IPS-18c (cell line): ENCODE measurements at regions not wholly inside any gene's neighbourhood (a gene's known extent, or its start where the extent isn't known, plus 50 kb on each side); places are given as distances from the start of the nearest gene placed in this dataset.
"Not testable (repeated sequence)": the region's sequence is repeated elsewhere in the genome, so short reads cannot be mapped to it uniquely, and the experiment has no call there.

ENCODE experiments used
- H3K4me3 ChIP-seq: 2 replicates; pipeline ENCODE4 v1.7.0; 2013; ENCODE audit warnings: low read depth, mild to moderate bottlenecking, low read length, moderate library complexity; ENCODE audit not compliant: insufficient read depth
- H3K9me3 ChIP-seq: one replicate; pipeline ENCODE4 v1.6.1; 2013; ENCODE audit warnings: mild to moderate bottlenecking, low read length, moderate library complexity; ENCODE audit not compliant: control insufficient read depth, insufficient read depth

- H3K9me3 ChIP-seq, H3K4me3 ChIP-seq: not testable (repeated sequence)
Observed at GRCh38 chr1:222470252-222470805, 77.6 kb downstream of the HHIPL2 start.

GRCh38 chr1:222466150-222466865 is 81.6 kb downstream of the HHIPL2 start:
- no peak overlapping the region for H3K4me3 ChIP-seq

DNA sequence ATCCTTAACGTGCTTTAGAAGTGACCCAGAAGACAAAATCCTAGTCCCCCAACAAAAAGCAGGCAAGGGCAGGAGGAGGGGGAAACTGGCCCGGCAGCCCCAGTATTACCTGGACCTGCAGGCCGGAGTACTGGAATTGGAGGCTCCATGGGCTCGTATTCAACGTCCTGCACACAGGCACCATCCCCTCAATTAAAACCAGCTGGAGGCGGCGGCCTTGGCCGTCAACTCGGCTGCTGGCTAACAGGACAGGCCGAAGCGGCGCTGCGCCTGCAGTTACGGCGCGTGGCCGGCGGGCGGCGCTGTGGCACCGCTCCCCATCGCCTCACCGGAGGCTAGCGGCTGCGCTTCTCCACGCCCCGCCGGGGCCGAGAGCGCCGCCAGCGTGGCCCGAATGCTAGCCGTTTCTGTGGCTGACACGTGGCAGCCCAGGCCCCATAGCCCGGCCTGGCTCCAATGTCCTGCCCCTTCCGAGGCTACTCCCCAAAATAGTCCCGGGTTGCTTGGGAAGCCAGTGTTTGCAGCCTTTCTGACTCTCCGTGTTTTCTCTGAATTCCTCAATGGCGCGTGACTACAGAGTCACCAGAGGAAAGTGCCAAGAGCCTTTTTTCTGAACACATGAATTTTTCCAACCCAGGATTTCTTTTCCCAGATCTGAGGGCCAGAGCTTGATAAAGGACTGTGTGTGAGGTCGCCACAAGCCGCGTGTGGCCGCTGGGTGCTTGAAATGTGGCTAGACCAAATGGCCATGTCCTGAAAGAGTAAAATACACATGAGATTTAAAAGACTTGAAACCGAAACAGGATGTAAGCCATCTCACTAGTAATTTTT is 82.5 kb downstream of the HHIPL2 start:
- Histone ChIP-seq H3K4me3 (peak overlapping the region; percentile 68), H3K9me3 (peaks cover 2% of the 10 kb centered on the region)

More at GRCh38 chr1:222466150-222466865, 81.6 kb downstream of the HHIPL2 start:
- H3K9me3 ChIP-seq, result peaks cover 2% of the 10 kb centered on the region

- peak overlapping the region; percentile 68 for H3K4me3 ChIP-seq
- H3K9me3 ChIP-seq, result peaks cover 2% of the 10 kb centered on the region
Observed at GRCh38 chr1:222464841-222465210, 83.1 kb downstream of the HHIPL2 start.

DNA sequence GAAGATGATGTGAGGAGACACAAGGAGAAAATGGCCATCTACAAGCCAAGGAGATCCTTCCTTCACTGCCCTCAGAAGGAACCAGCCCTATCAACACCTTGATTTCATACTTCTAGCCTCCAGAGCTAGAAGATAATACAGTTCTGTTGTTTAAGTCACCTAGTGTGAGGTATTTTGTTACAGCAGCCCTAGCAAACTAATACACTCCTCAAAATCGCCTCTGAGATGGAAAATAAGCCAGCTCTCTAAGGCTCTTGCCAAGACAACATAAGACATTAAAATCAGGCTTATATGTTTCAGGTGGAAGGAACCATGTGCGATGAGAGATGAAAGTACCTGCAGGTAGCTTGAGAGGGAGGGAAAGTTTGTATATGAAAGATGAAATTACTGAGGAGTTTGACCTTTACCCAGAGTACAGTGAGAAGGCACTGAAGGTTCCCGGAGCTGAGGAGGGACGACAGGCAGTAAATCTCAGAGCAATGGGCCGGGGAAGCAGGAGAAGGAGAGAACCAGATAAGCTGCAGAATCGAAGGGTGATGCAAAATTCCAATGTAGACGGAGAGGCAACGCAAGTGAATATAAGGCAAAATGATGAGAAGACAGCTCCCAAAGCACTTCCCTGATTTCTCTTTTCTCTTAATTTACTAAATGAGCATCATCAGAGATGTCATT is 84.7 kb downstream of the HHIPL2 start:
- no peak overlapping the region for H3K4me3 ChIP-seq
- H3K9me3 ChIP-seq, result peaks cover 2% of the 10 kb centered on the region

GRCh38 chr1:222462601-222463000 is 85.3 kb downstream of the HHIPL2 start:
- Histone ChIP-seq H3K4me3 (no peak overlapping the region), H3K9me3 (peaks cover 2% of the 10 kb centered on the region)

- H3K4me3 ChIP-seq, result no peak overlapping the region
Observed at GRCh38 chr1:222461941-222462340, 86.0 kb downstream of the HHIPL2 start.

DNA sequence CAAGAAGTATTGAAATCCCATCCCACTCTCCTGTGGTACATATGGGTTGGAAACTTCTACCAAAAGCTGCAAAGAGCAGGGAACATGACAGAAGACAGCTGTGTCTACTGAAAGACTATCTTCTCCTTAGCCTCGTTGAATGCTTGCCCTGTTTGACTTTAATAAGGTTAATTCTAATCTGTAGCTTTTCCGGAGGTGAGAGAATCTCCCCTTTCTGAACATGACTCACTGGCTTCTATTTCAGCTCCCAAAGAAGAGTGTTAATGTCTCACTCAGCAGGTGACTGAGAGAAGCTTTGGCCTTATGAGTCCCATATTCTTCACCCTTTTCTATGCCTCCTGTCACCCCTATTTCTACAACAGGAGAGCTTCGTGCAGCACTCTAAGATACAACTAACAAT is 88.3 kb downstream of the HHIPL2 start:
- H3K9me3 ChIP-seq, result peaks cover 5% of the 10 kb centered on the region
- H3K4me3 ChIP-seq, result no peak overlapping the region

More at GRCh38 chr1:222461941-222462340, 86.0 kb downstream of the HHIPL2 start:
- peaks cover 5% of the 10 kb centered on the region for H3K9me3 ChIP-seq

DNA sequence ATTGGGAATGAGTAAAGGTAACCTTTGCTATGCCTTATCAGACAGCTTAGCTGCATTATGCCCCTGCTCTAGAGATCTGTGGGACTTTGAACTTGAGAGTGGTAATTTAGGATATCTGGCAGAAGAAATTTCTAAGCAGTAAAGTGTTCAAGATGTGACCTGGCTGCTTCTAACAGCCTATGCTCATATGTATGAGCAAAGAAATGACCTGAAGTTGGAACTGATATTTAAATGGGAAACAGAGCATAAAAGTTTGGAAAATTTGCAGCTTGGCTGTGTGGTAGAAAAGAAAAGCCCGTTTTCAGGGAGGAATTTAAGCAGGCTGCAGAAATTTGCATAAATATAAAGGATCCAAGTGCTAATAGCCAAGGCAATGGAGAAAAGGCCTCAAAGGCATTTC is 90.4 kb downstream of the HHIPL2 start:
- no peak overlapping the region for H3K4me3 ChIP-seq
- H3K9me3 ChIP-seq, result peaks cover 2% of the 10 kb centered on the region

GRCh38 chr1:222457084-222457483 is 90.8 kb downstream of the HHIPL2 start:
- Histone ChIP-seq H3K4me3 (no peak overlapping the region; the same call in 1 of the 2 replicates), H3K9me3 (peaks cover 2% of the 10 kb centered on the region)

DNA sequence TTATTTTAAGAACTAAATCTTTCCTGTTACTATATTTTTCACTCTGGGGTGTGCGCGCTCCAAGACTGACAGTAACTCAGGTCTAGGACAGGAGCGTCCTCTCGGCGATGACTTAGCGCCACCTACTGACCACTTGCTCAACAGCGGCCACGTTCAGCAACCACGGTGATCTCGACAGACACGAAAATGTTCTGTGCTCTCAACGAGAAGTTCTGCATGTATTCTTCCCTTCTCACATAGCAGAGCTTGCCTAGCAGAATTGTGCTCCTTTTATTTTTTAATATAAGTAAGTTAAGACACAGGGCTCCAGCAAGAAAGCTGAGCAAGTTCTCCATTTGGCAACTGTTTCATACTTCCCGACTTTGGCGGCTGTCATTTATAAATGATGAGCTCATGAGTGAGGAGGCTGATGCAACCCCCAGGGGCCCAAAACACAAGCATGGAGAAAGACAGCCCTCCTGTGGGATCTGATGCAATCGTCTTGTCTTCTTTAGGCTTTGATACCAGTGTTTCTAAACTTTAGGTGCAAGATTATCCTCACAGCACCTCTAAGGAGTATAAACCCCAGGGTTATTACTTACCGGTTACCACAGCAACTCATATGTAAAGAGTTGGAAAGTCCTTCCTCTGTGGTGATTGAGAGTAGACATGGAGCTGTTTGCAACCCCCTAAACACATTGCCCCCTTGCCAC is 92.6 kb downstream of the HHIPL2 start:
- Histone ChIP-seq H3K9me3 (peaks cover 2% of the 10 kb centered on the region), H3K4me3 (no peak overlapping the region)

DNA sequence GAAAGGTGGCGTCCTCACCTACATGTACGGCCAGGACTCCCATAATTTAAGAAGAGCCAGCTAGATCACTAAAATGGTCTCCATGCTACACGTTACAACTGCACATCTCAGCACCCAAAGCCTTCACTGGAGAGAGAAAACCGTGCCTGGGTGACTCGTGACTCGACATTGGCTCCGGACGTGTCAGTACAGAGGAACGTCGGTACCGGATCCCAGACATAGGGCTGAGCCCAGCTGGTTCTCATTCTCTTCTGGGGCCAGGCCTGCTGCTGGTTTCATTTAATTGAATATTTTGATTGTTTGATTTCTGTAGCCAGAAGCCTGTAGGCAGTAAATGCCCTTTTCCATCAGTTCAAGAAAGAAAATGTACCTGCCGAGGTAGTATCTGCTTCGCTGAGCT is 93.1 kb downstream of the HHIPL2 start:
- H3K4me3 ChIP-seq, result no peak overlapping the region

GRCh38 chr1:222454186-222454585 is 93.7 kb downstream of the HHIPL2 start:
- Histone ChIP-seq H3K4me3 (no peak overlapping the region), H3K9me3 (peaks cover 2% of the 10 kb centered on the region)

More for the DNA sequence above, 93.1 kb downstream of the HHIPL2 start:
- H3K9me3 ChIP-seq, result peaks cover 2% of the 10 kb centered on the region

- H3K9me3 ChIP-seq, result no peaks in the 10 kb centered on the region
- no peak overlapping the region for H3K4me3 ChIP-seq
Observed at GRCh38 chr1:222452031-222452430, 95.9 kb downstream of the HHIPL2 start.

- H3K4me3 ChIP-seq, result no peak overlapping the region
Observed at GRCh38 chr1:222443566-222443965, 104.3 kb downstream of the HHIPL2 start.

DNA sequence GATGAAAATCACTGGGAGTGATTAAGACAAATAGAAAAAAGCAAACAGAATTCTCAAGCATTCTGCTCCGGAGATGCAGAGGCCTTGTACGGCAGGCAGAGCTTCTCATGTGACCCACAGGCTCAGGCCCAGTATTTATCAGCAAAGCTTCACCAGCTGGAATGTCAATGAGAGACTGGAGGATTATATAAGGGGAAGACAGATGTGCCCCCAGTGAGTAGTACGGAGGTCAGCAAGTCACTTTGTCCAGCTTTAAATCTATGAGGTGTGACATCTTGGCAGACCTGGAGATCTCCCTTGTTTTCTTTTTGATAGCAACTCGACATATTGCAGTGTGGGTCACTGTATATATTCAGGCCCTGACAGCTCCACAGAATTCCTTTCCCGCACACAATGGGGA is 106.8 kb downstream of the HHIPL2 start:
- Histone ChIP-seq H3K4me3 (no peak overlapping the region), H3K9me3 (no peaks in the 10 kb centered on the region)

More at GRCh38 chr1:222443566-222443965, 104.3 kb downstream of the HHIPL2 start:
- no peaks in the 10 kb centered on the region for H3K9me3 ChIP-seq

- Histone ChIP-seq H3K9me3 (no peaks in the 10 kb centered on the region), H3K4me3 (no peak overlapping the region)
Observed at GRCh38 chr1:222424826-222425225, 123.1 kb downstream of the HHIPL2 start.
